ENCODE measurements at regions not wholly inside any gene's neighbourhood (a gene's known extent, or its start where the extent isn't known, plus 50 kb on each side); places are given as distances from the start of the nearest gene placed in this dataset.
"Not testable (repeated sequence)": the region's sequence is repeated elsewhere in the genome, so short reads cannot be mapped to it uniquely, and the experiment has no call there.

DNA sequence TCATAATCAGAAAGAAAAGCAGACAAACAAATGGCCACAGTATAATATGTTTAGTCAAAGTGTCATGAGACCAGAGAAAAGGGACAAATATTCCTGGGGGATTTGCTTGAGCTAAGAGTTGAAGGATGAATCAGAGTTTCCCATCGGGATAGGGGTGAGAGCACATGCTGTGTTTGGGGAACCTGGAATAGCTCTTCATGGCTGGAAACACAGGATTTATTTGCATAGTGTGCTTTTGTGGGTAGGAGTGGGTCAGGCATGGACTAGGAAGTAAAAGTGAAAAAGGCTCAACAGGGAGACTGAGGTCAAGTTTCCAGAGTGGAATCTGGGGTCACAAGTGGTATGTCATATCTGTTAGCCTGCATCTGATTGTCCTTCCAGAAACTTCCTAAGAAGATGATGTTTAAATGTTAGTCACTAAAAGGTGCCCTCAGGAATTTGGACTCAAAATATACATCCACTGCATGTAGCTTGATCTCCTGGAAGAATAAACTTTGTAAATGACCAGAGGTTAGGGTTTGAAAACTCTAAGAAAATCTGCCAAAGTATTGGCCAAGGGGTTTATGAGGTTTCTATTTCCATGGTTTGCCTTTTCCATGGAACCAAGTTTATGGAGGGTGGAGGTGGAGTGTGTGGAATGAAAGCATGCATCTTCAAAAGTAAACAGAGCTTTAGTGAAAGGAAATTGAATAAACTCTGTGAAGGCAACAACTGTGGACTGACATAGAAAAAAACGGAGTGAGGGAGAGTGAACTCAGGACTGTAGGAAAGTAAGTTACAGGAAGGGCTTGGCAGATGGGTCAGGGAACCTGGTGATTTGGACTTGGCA is 344.6 kb downstream of the C12orf75 start:
- H3K9me3 ChIP-seq (ENCODE audit: control insufficient read depth in 2 of 2, insufficient read depth in 1 of 2, low read length in 1 of 2): no peaks in the 10 kb centered on the region
- H3K27ac ChIP-seq (ENCODE audit: low read depth in 1 of 2, low read length in 1 of 2): no peak overlapping the region
- 83% methylated on average over 2 of the region's 2 CpGs for WGBS
- H3K36me3 ChIP-seq (ENCODE audit: control insufficient read depth in 2 of 2, insufficient read depth in 2 of 2, low read length in 1 of 2): no peaks in the 10 kb centered on the region
- no peaks in the 10 kb centered on the region for H3K4me1 ChIP-seq (ENCODE audit: control insufficient read depth in 2 of 2, insufficient read depth in 2 of 2, low read length in 2 of 2)
- H3K4me3 ChIP-seq (ENCODE audit: low read length in 2 of 2): no peak overlapping the region
- no peak for DNase-seq (ENCODE audit: low read depth in 6 of 9, low spot score in 9 of 9)
- H3K27me3 ChIP-seq (ENCODE audit: control insufficient read depth in 2 of 2, insufficient read depth in 1 of 2, low read length in 1 of 2): no peaks in the 10 kb centered on the region

DNA sequence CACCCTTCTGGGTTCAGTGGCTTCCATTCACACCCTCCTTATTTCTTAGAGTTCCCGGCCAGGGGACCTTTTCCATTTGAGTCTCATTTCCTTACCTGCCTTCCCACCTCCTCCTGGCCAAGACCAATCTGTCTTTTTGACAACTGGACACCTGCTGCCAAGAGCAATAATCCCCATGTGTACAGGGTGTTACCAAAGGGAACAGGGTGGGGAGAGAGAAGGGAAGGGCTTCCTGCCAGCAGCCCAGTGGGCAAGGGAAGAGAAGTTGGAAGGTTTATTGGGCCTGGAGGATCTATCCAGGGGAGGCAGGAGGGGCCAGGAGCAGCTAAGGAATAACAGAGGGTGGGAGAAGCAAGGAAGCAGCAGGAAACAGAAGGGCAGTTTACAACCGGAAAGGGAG is 346.2 kb downstream of the C12orf75 start:
- Histone ChIP-seq H3K27ac (ENCODE audit: low read depth in 1 of 2, low read length in 1 of 2) (no peak overlapping the region), H3K36me3 (ENCODE audit: control insufficient read depth in 2 of 2, insufficient read depth in 2 of 2, low read length in 1 of 2) (no peaks in the 10 kb centered on the region), H3K4me3 (ENCODE audit: low read length in 2 of 2) (no peak overlapping the region), H3K9me3 (ENCODE audit: control insufficient read depth in 2 of 2, insufficient read depth in 1 of 2, low read length in 1 of 2) (no peaks in the 10 kb centered on the region), H3K27me3 (ENCODE audit: control insufficient read depth in 2 of 2, insufficient read depth in 1 of 2, low read length in 1 of 2) (no peaks in the 10 kb centered on the region), H3K4me1 (ENCODE audit: control insufficient read depth in 2 of 2, insufficient read depth in 2 of 2, low read length in 2 of 2) (no peaks in the 10 kb centered on the region)
- DNase-seq (ENCODE audit: low read depth in 6 of 9, low spot score in 9 of 9): peak in 1 of 9 donors; percentile 18
- WGBS: 85% methylated on average over 2 of the region's 2 CpGs

DNA sequence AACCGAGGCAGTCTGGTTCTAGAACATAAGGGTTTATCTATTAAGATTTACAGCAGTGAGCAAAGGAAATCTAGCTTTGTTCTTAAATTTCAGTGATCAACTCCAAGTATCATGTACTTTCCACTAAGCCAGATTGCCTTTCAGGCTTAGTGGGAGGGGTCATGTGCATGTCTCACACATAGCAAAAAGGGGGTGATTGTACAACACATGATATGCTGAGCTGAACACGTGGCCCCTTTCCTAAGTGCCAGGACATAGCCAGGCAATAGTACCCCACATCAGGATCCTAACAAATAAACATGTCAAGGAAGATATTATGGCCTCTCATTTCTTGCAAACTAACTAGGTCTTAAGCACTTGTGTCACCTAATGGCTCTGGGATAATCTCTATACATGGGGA is 347.2 kb downstream of the C12orf75 start:
- H3K36me3 ChIP-seq (ENCODE audit: control insufficient read depth in 2 of 2, insufficient read depth in 2 of 2, low read length in 1 of 2): no peaks in the 10 kb centered on the region
- H3K9me3 ChIP-seq (ENCODE audit: control insufficient read depth in 2 of 2, insufficient read depth in 1 of 2, low read length in 1 of 2): no peaks in the 10 kb centered on the region
- H3K27ac ChIP-seq (ENCODE audit: low read depth in 1 of 2, low read length in 1 of 2): no peak overlapping the region
- H3K4me1 ChIP-seq (ENCODE audit: control insufficient read depth in 2 of 2, insufficient read depth in 2 of 2, low read length in 2 of 2): no peaks in the 10 kb centered on the region
- H3K27me3 ChIP-seq (ENCODE audit: control insufficient read depth in 2 of 2, insufficient read depth in 1 of 2, low read length in 1 of 2): no peaks in the 10 kb centered on the region
- WGBS: 71% methylated on average over 2 of the region's 2 CpGs
- no peak overlapping the region for H3K4me3 ChIP-seq (ENCODE audit: low read length in 2 of 2)
- DNase-seq (ENCODE audit: low read depth in 6 of 9, low spot score in 9 of 9): peak in 2 of 9 donors; percentile 2

DNA sequence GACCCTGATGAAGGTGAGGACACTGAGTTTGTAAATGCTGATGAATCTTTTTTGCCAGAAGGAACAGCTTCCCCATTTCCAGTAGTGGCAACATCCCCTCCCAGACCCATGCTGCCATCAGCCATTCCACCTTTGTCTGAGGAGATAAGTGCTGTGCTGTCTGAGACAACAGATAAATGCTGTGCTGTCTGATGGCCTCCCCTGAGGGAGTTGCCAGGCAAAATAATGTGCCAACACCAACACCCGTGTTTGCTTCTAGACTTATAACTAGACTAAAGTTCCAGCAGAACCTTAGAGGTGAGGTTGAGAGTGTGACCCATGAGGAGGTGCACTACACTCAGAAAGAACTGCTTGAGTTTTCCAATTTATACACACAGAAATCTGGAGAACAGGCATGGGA is 349.5 kb downstream of the C12orf75 start:
- Histone ChIP-seq H3K4me1 (ENCODE audit: control insufficient read depth in 2 of 2, insufficient read depth in 2 of 2, low read length in 2 of 2) (no peaks in the 10 kb centered on the region), H3K27me3 (ENCODE audit: control insufficient read depth in 2 of 2, insufficient read depth in 1 of 2, low read length in 1 of 2) (no peaks in the 10 kb centered on the region), H3K4me3 (ENCODE audit: low read length in 2 of 2) (no peak overlapping the region), H3K36me3 (ENCODE audit: control insufficient read depth in 2 of 2, insufficient read depth in 2 of 2, low read length in 1 of 2) (no peaks in the 10 kb centered on the region), H3K27ac (ENCODE audit: low read depth in 1 of 2, low read length in 1 of 2) (no peak overlapping the region), H3K9me3 (ENCODE audit: control insufficient read depth in 2 of 2, insufficient read depth in 1 of 2, low read length in 1 of 2) (no peaks in the 10 kb centered on the region)
- DNase-seq (ENCODE audit: low read depth in 6 of 9, low spot score in 9 of 9): peak in 1 of 9 donors; percentile 4
- 47% methylated on average over 1 of the region's 1 CpG for WGBS

GRCh38 chr12:105681341-105681740 is 350.9 kb downstream of the C12orf75 start:
- H3K27ac ChIP-seq (ENCODE audit: low read depth in 1 of 2, low read length in 1 of 2): no peak overlapping the region
- no peaks in the 10 kb centered on the region for H3K27me3 ChIP-seq (ENCODE audit: control insufficient read depth in 2 of 2, insufficient read depth in 1 of 2, low read length in 1 of 2)
- no peak overlapping the region for H3K4me3 ChIP-seq (ENCODE audit: low read length in 2 of 2)
- H3K9me3 ChIP-seq (ENCODE audit: control insufficient read depth in 2 of 2, insufficient read depth in 1 of 2, low read length in 1 of 2): no peaks in the 10 kb centered on the region
- H3K36me3 ChIP-seq (ENCODE audit: control insufficient read depth in 2 of 2, insufficient read depth in 2 of 2, low read length in 1 of 2): no peaks in the 10 kb centered on the region
- no peak for DNase-seq (ENCODE audit: low read depth in 6 of 9, low spot score in 9 of 9)
- 97% methylated on average over 2 of the region's 2 CpGs for WGBS
- no peaks in the 10 kb centered on the region for H3K4me1 ChIP-seq (ENCODE audit: control insufficient read depth in 2 of 2, insufficient read depth in 2 of 2, low read length in 2 of 2)

- not testable (repeated sequence) for DNase-seq (ENCODE audit: low read depth in 6 of 9, low spot score in 9 of 9); H3K27me3 ChIP-seq (ENCODE audit: control insufficient read depth in 2 of 2, insufficient read depth in 1 of 2, low read length in 1 of 2); H3K36me3 ChIP-seq (ENCODE audit: control insufficient read depth in 2 of 2, insufficient read depth in 2 of 2, low read length in 1 of 2); H3K4me3 ChIP-seq (ENCODE audit: low read length in 2 of 2); H3K27ac ChIP-seq (ENCODE audit: low read depth in 1 of 2, low read length in 1 of 2); H3K9me3 ChIP-seq (ENCODE audit: control insufficient read depth in 2 of 2, insufficient read depth in 1 of 2, low read length in 1 of 2); H3K4me1 ChIP-seq (ENCODE audit: control insufficient read depth in 2 of 2, insufficient read depth in 2 of 2, low read length in 2 of 2)
- WGBS: 89% methylated on average over 1 of the region's 1 CpG
Measured at GRCh38 chr12:105682821-105683220, 352.3 kb downstream of the C12orf75 start.

GRCh38 chr12:105683836-105684235 is 353.3 kb downstream of the C12orf75 start:
- not testable (repeated sequence) for H3K9me3 ChIP-seq (ENCODE audit: control insufficient read depth in 2 of 2, insufficient read depth in 1 of 2, low read length in 1 of 2); H3K27me3 ChIP-seq (ENCODE audit: control insufficient read depth in 2 of 2, insufficient read depth in 1 of 2, low read length in 1 of 2); DNase-seq (ENCODE audit: low read depth in 6 of 9, low spot score in 9 of 9); H3K36me3 ChIP-seq (ENCODE audit: control insufficient read depth in 2 of 2, insufficient read depth in 2 of 2, low read length in 1 of 2); H3K27ac ChIP-seq (ENCODE audit: low read depth in 1 of 2, low read length in 1 of 2); H3K4me3 ChIP-seq (ENCODE audit: low read length in 2 of 2); H3K4me1 ChIP-seq (ENCODE audit: control insufficient read depth in 2 of 2, insufficient read depth in 2 of 2, low read length in 2 of 2)
- WGBS: 95% methylated on average over 4 of the region's 4 CpGs

- no peaks in the 10 kb centered on the region for H3K27me3 ChIP-seq (ENCODE audit: control insufficient read depth in 2 of 2, insufficient read depth in 1 of 2, low read length in 1 of 2)
- 85% methylated on average over 3 of the region's 3 CpGs for WGBS
- no peaks in the 10 kb centered on the region for H3K9me3 ChIP-seq (ENCODE audit: control insufficient read depth in 2 of 2, insufficient read depth in 1 of 2, low read length in 1 of 2)
- no peak for DNase-seq (ENCODE audit: low read depth in 6 of 9, low spot score in 9 of 9)
- no peaks in the 10 kb centered on the region for H3K36me3 ChIP-seq (ENCODE audit: control insufficient read depth in 2 of 2, insufficient read depth in 2 of 2, low read length in 1 of 2)
- H3K27ac ChIP-seq (ENCODE audit: low read depth in 1 of 2, low read length in 1 of 2): no peak overlapping the region
- no peak overlapping the region for H3K4me3 ChIP-seq (ENCODE audit: low read length in 2 of 2)
- H3K4me1 ChIP-seq (ENCODE audit: control insufficient read depth in 2 of 2, insufficient read depth in 2 of 2, low read length in 2 of 2): no peaks in the 10 kb centered on the region
Measured at GRCh38 chr12:105698075-105698474, 367.6 kb downstream of the C12orf75 start.

GRCh38 chr12:105699209-105699608 is 368.7 kb downstream of the C12orf75 start:
- DNase-seq (ENCODE audit: low read depth in 6 of 9, low spot score in 9 of 9): no peak
- Histone ChIP-seq H3K27ac (ENCODE audit: low read depth in 1 of 2, low read length in 1 of 2) (no peak overlapping the region), H3K4me3 (ENCODE audit: low read length in 2 of 2) (no peak overlapping the region), H3K9me3 (ENCODE audit: control insufficient read depth in 2 of 2, insufficient read depth in 1 of 2, low read length in 1 of 2) (no peaks in the 10 kb centered on the region), H3K27me3 (ENCODE audit: control insufficient read depth in 2 of 2, insufficient read depth in 1 of 2, low read length in 1 of 2) (no peaks in the 10 kb centered on the region), H3K4me1 (ENCODE audit: control insufficient read depth in 2 of 2, insufficient read depth in 2 of 2, low read length in 2 of 2) (no peaks in the 10 kb centered on the region), H3K36me3 (ENCODE audit: control insufficient read depth in 2 of 2, insufficient read depth in 2 of 2, low read length in 1 of 2) (no peaks in the 10 kb centered on the region)
- WGBS: 99% methylated on average over 1 of the region's 1 CpG
